Ovary (tissue), 7 donors: ENCODE measurements at regions not wholly inside any gene's neighbourhood (a gene's known extent, or its start where the extent isn't known, plus 50 kb on each side); places are given as distances from the start of the nearest gene placed in this dataset.

ENCODE experiments used
- DNase-seq, 5 donors: peaks; one replicate each; pipeline ENCODE4 v3.0.0-alpha.2; 2019 to 2020
- H3K27ac ChIP-seq, 2 donors: fragments of 200-600 bp; one replicate each; pipeline versions ENCODE4 v1.5.1 to v1.8.0; 2019 to 2022
- H3K27me3 ChIP-seq: fragments of 200-600 bp; one replicate; pipeline ENCODE4 v1.8.0; 2022
- H3K36me3 ChIP-seq: fragments of 200-600 bp; sonication (generic); one replicate; pipeline ENCODE4 v1.5.1; 2019
- H3K4me1 ChIP-seq: one replicate; pipeline ENCODE4 v1.8.1; 2013; ENCODE audit warnings: mild to moderate bottlenecking, moderate library complexity; ENCODE audit not compliant: insufficient read depth
- H3K4me3 ChIP-seq: fragments of 200-600 bp; sonication (generic); one replicate; pipeline ENCODE4 v1.5.1; 2017
- H3K9me3 ChIP-seq, 2 donors: fragments of 200-600 bp in 1 of 2; sonication (generic) in 1 of 2; one replicate each; pipeline versions ENCODE4 v1.5.1 to v1.8.1; 2013 to 2019; ENCODE audit warnings: mild to moderate bottlenecking in 1 of 2, moderate library complexity in 1 of 2
- EP300 ChIP-seq: sonication (generic); formaldehyde crosslinking; IDR thresholded peaks from one replicate; pipeline ENCODE4 v1.6.1; 2017; ENCODE audit warnings: antibody characterized with exemption
- POLR2A ChIP-seq: fragments of 450-650 bp; IDR thresholded peaks from one replicate; pipeline ENCODE4 v1.6.1; 2017; ENCODE audit warnings: antibody characterized with exemption, mild to moderate bottlenecking, moderate library complexity
- WGBS, 3 donors: extraction: QIAGEN DNeasy Blood & Tissue Kit in 1 of 3; methylation state at CpG; one replicate each; pipeline versions ENCODE4 v1.1.5 to v1.1.7; 2013 to 2017; 5-methylcytosine and 5-hydroxymethylcytosine counted together
- intact Hi-C, 4 donors: fragments of 100-400 bp; cut with DNase I; formaldehyde crosslinking; loops; one replicate each; pipeline versions ENCODE4 v1.11.0 to v1.15.1; 2022 to 2023
- TF ChIP-seq, protein P1 (sequence below), 3 donors: fragments of 450-650 bp in 2 of 3; fragments of 200-600 bp in 1 of 3; IDR thresholded peaks; one replicate each; pipeline versions ENCODE4 v1.5.1 to v1.8.0; 2016 to 2022; ENCODE audit warnings: antibody characterized with exemption in 3 of 3, mild to moderate bottlenecking in 1 of 3
- donor health status: DM: no; HTN: no; CAD: no; lungs with moderate emphysema.
- donor health status: DM: no; HTN: no; CAD: no.
- donor health status: Bipolar disorder and iron deficiency.
- donor health status: DM: no; HTN: no; CAD: no.
- donor health status: DM: yes; HTN: yes; CAD: no.

DNA sequence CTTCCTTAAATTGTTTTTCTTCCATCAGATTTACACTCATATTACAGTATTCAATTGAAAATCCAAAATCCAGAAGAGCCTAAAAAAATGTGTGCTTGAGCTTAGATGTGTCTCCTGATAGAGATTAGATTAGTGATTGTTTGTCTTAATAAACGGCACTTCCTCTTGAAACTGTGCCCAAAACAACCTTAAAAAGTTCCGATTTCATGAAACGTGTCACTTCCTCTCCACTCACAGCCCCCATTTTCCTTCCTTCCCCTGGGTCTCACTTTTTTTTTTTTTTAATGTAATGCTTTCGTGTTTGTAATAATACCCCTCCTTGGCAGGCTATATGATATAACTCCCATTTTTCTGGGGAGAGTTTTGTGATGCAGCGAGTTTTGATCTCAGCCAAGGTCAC lies 114.8 kb upstream of the ADO start:
- intact Hi-C loops: no loop called here
- H3K9me3 ChIP-seq: no peaks in the 10 kb centered on the region
- TF ChIP-seq EP300 (no peak), POLR2A (no peak)
- TF ChIP-seq, protein P1, sequence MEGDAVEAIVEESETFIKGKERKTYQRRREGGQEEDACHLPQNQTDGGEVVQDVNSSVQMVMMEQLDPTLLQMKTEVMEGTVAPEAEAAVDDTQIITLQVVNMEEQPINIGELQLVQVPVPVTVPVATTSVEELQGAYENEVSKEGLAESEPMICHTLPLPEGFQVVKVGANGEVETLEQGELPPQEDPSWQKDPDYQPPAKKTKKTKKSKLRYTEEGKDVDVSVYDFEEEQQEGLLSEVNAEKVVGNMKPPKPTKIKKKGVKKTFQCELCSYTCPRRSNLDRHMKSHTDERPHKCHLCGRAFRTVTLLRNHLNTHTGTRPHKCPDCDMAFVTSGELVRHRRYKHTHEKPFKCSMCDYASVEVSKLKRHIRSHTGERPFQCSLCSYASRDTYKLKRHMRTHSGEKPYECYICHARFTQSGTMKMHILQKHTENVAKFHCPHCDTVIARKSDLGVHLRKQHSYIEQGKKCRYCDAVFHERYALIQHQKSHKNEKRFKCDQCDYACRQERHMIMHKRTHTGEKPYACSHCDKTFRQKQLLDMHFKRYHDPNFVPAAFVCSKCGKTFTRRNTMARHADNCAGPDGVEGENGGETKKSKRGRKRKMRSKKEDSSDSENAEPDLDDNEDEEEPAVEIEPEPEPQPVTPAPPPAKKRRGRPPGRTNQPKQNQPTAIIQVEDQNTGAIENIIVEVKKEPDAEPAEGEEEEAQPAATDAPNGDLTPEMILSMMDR (IDR thresholded peaks at IDR 0.05): no peak
- H3K4me1 ChIP-seq: peaks cover 5% of the 10 kb centered on the region
- H3K36me3 ChIP-seq: no peaks in the 10 kb centered on the region
- 61 to 73% (median 62%) methylated on average over 5 of the region's 5 CpGs for WGBS, 3 donors
- H3K27ac ChIP-seq: no peak overlapping the region
- no peak overlapping the region for H3K4me3 ChIP-seq
- no peaks in the 10 kb centered on the region for H3K27me3 ChIP-seq
- DNase-seq: no peak

DNA sequence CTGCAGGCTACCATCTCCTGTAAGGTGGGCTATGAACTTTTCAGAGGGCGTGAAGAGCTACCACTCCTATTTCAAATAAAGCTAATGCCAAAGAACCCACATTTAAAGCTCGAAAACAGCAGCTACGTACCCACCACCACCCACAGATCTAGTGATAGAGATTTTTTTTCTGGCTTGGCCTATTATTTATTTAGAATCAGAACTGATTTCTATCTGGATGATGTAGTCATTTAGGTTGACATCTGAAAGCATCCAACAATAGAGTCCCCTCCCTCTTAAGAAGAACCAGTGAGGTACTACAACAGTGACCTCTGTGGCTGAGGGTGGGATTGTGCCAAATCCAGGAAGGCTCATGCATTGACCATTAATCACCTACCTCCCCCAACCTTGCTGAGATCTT lies 113.8 kb upstream of the ADO start:
- intact Hi-C loops: no loop called here
- Histone ChIP-seq H3K4me3 (no peak overlapping the region), H3K9me3 (no peaks in the 10 kb centered on the region), H3K27me3 (no peaks in the 10 kb centered on the region), H3K27ac (no peak overlapping the region), H3K4me1 (peaks cover 5% of the 10 kb centered on the region), H3K36me3 (no peaks in the 10 kb centered on the region)
- WGBS, 3 donors: 92 to 98% (median 97%) methylated on average over 3 of the region's 3 CpGs
- no peak for DNase-seq
- no peak for TF ChIP-seq EP300
- TF ChIP-seq, protein P1 (IDR thresholded peaks at IDR 0.05): no peak
- TF ChIP-seq POLR2A: no peak

DNA sequence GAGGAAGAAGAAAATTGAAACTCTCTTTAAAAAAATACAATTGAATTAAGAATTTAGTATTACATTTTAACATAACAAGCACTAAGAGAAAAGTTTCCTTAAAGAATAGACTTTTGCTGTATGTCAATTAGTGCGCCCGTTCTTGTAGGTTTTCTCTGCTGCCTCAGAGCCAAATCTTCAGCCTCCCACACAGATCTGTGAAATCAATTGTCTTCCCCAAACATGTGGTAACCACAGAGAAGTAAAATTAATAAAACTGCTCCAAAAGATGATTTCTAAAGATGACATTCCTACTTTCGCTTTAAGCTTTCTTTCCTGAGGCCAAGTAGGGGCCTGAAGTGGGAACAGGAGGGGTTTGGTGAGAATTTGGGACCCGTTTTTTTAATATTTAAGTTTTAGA lies 113.2 kb upstream of the ADO start:
- DNase-seq: no peak
- WGBS, 3 donors: 33 to 42% (median 35%) methylated on average over 4 of the region's 4 CpGs
- peaks cover 5% of the 10 kb centered on the region for H3K4me1 ChIP-seq
- no peaks in the 10 kb centered on the region for H3K27me3 ChIP-seq
- no peaks in the 10 kb centered on the region for H3K9me3 ChIP-seq
- no peak for TF ChIP-seq POLR2A
- TF ChIP-seq EP300: no peak
- TF ChIP-seq, protein P1 (IDR thresholded peaks at IDR 0.05): no peak
- intact Hi-C loops: no loop called here
- H3K36me3 ChIP-seq: no peaks in the 10 kb centered on the region
- no peak overlapping the region for H3K4me3 ChIP-seq
- H3K27ac ChIP-seq: no peak overlapping the region

DNA sequence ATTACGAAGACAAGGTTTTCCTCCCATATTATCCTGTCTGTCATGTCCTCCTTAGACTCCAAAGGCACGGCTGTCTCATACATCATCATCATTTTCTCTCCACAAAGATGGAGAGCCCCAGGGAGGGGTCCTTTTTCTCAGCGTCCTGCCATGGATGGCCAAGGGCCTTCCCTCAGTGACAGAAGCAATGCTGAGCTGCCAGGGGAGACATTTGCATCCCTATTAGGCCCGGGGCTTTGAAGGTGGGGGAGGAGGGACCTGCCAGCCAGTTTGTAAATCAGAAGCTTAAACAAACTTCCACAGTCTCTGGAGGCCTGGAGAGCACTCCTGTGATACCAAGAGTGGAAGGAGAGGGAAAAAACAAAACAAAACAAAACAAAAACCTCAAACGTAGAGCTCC lies 112.4 kb upstream of the ADO start:
- 44 to 50% (median 44%) methylated on average over 5 of the region's 5 CpGs for WGBS, 3 donors
- no peak overlapping the region for H3K27ac ChIP-seq
- no peak for TF ChIP-seq EP300
- TF ChIP-seq, protein P1 (IDR thresholded peaks at IDR 0.05): no peak
- no peak for TF ChIP-seq POLR2A

DNA sequence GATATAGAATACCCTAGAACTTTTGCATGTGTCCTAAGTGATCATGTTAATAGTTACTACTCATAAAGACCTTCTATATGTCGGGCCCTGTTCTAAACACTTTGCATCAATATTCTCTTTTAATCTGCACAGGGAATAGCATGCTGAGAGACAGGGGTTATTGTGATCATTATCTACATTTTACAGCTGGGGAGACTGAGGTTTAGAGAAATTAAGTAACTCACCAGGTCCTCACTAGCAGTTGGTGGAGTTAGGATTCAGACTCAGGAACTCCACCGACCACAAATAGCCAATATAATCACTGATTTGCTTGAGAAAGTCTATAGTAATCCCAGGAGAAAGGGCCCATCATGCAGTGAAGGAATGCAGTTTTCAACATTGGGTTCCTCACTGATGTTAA lies 111.2 kb upstream of the ADO start:
- DNase-seq: no peak
- H3K27me3 ChIP-seq: no peaks in the 10 kb centered on the region
- intact Hi-C loops: no loop called here
- H3K4me1 ChIP-seq: peaks cover 5% of the 10 kb centered on the region
- TF ChIP-seq POLR2A: no peak
- H3K27ac ChIP-seq: no peak overlapping the region
- no peak overlapping the region for H3K4me3 ChIP-seq
- WGBS, 3 donors: 92 to 96% (median 93%) methylated on average over 2 of the region's 2 CpGs
- H3K9me3 ChIP-seq: no peaks in the 10 kb centered on the region
- H3K36me3 ChIP-seq: no peaks in the 10 kb centered on the region

More for the DNA sequence above, 112.4 kb upstream of the ADO start:
- no peak for DNase-seq
- intact Hi-C loops: no loop called here
- Histone ChIP-seq H3K36me3 (no peaks in the 10 kb centered on the region), H3K27me3 (no peaks in the 10 kb centered on the region), H3K9me3 (no peaks in the 10 kb centered on the region), H3K4me3 (no peak overlapping the region), H3K4me1 (peaks cover 5% of the 10 kb centered on the region)
